ENCODE measurements at regions not wholly inside any gene's neighbourhood (a gene's known extent, or its start where the extent isn't known, plus 50 kb on each side); places are given as distances from the start of the nearest gene placed in this dataset.

GRCh38 chr4:96016634-96017299, 176.9 kb downstream of the PDHA2 start:
- Histone ChIP-seq H3K4me1 (ENCODE audit: insufficient read depth) (no peaks in the 10 kb centered on the region), H3K27me3 (no peaks in the 10 kb centered on the region), H3K4me2 (no peak overlapping the region), H3K9me2 (replicated peaks; ENCODE audit: insufficient read depth) (no peaks in the 10 kb centered on the region), H3K79me2 (no peaks in the 10 kb centered on the region), H3K9me3 (ENCODE audit: low read depth) (no peaks in the 10 kb centered on the region), H4K20me1 (ENCODE audit: insufficient read depth, poor library complexity, severe bottlenecking) (no peaks in the 10 kb centered on the region), H3K36me3 (replicated peaks; ENCODE audit: insufficient read depth, low read depth) (no peaks in the 10 kb centered on the region), H2AFZ (no peak overlapping the region), H3K4me3 (no peak overlapping the region), H3K27ac (peak overlapping the region; percentile 33)
- DNase-seq (ENCODE audit: low spot score): peak; percentile 48
- WGBS (ENCODE audit: low lambda C conversion rate, missing lambda C conversion rate): 67% methylated on average over 4 of the region's 4 CpGs
- TF ChIP-seq EZH2phosphoT487 (IDR thresholded peaks at IDR 0.05; ENCODE audit: low read depth, severe bottlenecking, unreplicated experiment) (no peak), CTCF (IDR thresholded peaks at IDR 0.05; ENCODE audit: poor library complexity) (no peak), EZH2 (IDR thresholded peaks at IDR 0.05; ENCODE audit: borderline replicate concordance) (no peak)

GRCh38 chr4:96025011-96025410, 185.1 kb downstream of the PDHA2 start:
- no peaks in the 10 kb centered on the region for H3K4me1 ChIP-seq (ENCODE audit: insufficient read depth)
- no peaks in the 10 kb centered on the region for H3K36me3 ChIP-seq (replicated peaks; ENCODE audit: insufficient read depth, low read depth)
- no peak for DNase-seq (ENCODE audit: low spot score)
- no peak overlapping the region for H2AFZ ChIP-seq
- H3K27ac ChIP-seq: no peak overlapping the region
- H3K4me2 ChIP-seq: no peak overlapping the region
- no peaks in the 10 kb centered on the region for H4K20me1 ChIP-seq (ENCODE audit: insufficient read depth, poor library complexity, severe bottlenecking)
- H3K4me3 ChIP-seq: no peak overlapping the region
- no peaks in the 10 kb centered on the region for H3K9me2 ChIP-seq (replicated peaks; ENCODE audit: insufficient read depth)
- H3K9me3 ChIP-seq (ENCODE audit: low read depth): no peaks in the 10 kb centered on the region
- no peaks in the 10 kb centered on the region for H3K79me2 ChIP-seq
- H3K27me3 ChIP-seq: no peaks in the 10 kb centered on the region
- TF ChIP-seq EZH2 (IDR thresholded peaks at IDR 0.05; ENCODE audit: borderline replicate concordance) (no peak), CTCF (IDR thresholded peaks at IDR 0.05; ENCODE audit: poor library complexity) (no peak), EZH2phosphoT487 (IDR thresholded peaks at IDR 0.05; ENCODE audit: low read depth, severe bottlenecking, unreplicated experiment) (no peak)
- 60% methylated on average over 1 of the region's 1 CpG for WGBS (ENCODE audit: low lambda C conversion rate, missing lambda C conversion rate)

- no peak overlapping the region for H2AFZ ChIP-seq
- no peaks in the 10 kb centered on the region for H3K36me3 ChIP-seq (replicated peaks; ENCODE audit: insufficient read depth, low read depth)
- no peak for TF ChIP-seq EZH2phosphoT487 (IDR thresholded peaks at IDR 0.05; ENCODE audit: low read depth, severe bottlenecking, unreplicated experiment)
- TF ChIP-seq CTCF (IDR thresholded peaks at IDR 0.05; ENCODE audit: poor library complexity): peak; percentile 25
- no peak overlapping the region for H3K4me2 ChIP-seq
- no peaks in the 10 kb centered on the region for H3K79me2 ChIP-seq
- no peaks in the 10 kb centered on the region for H3K27me3 ChIP-seq
- no peaks in the 10 kb centered on the region for H3K9me2 ChIP-seq (replicated peaks; ENCODE audit: insufficient read depth)
- H3K4me1 ChIP-seq (ENCODE audit: insufficient read depth): no peaks in the 10 kb centered on the region
- no peak overlapping the region for H3K4me3 ChIP-seq
- H3K27ac ChIP-seq: no peak overlapping the region
- H4K20me1 ChIP-seq (ENCODE audit: insufficient read depth, poor library complexity, severe bottlenecking): no peaks in the 10 kb centered on the region
- H3K9me3 ChIP-seq (ENCODE audit: low read depth): no peaks in the 10 kb centered on the region
- DNase-seq (ENCODE audit: low spot score): no peak
These were observed 195.8 kb downstream of the PDHA2 start for GRCh38 chr4:96035727-96036126.

GRCh38 chr4:96036781-96037180, 196.9 kb downstream of the PDHA2 start:
- H2AFZ ChIP-seq: no peak overlapping the region
- no peaks in the 10 kb centered on the region for H4K20me1 ChIP-seq (ENCODE audit: insufficient read depth, poor library complexity, severe bottlenecking)
- no peaks in the 10 kb centered on the region for H3K9me2 ChIP-seq (replicated peaks; ENCODE audit: insufficient read depth)
- H3K27me3 ChIP-seq: no peaks in the 10 kb centered on the region
- no peak for DNase-seq (ENCODE audit: low spot score)
- H3K79me2 ChIP-seq: no peaks in the 10 kb centered on the region
- no peak overlapping the region for H3K27ac ChIP-seq
- no peak overlapping the region for H3K4me3 ChIP-seq
- no peaks in the 10 kb centered on the region for H3K9me3 ChIP-seq (ENCODE audit: low read depth)
- H3K4me1 ChIP-seq (ENCODE audit: insufficient read depth): no peaks in the 10 kb centered on the region
- 87% methylated on average over 3 of the region's 3 CpGs for WGBS (ENCODE audit: low lambda C conversion rate, missing lambda C conversion rate)
- H3K4me2 ChIP-seq: no peak overlapping the region
- no peaks in the 10 kb centered on the region for H3K36me3 ChIP-seq (replicated peaks; ENCODE audit: insufficient read depth, low read depth)
- no peak for TF ChIP-seq EZH2phosphoT487 (IDR thresholded peaks at IDR 0.05; ENCODE audit: low read depth, severe bottlenecking, unreplicated experiment)
- no peak for TF ChIP-seq CTCF (IDR thresholded peaks at IDR 0.05; ENCODE audit: poor library complexity)
- TF ChIP-seq EZH2 (IDR thresholded peaks at IDR 0.05; ENCODE audit: borderline replicate concordance): no peak
